OCI-LY3 (cell line): ENCODE measurements at regions not wholly inside any gene's neighbourhood (a gene's known extent, or its start where the extent isn't known, plus 50 kb on each side); places are given as distances from the start of the nearest gene placed in this dataset.

Source experiments
- CTCF ChIP-seq: fragments of 200-600, 300-600 bp; sonication (generic); IDR thresholded peaks from 2 replicates; pipeline ENCODE4 v1.5.1; 2014; ENCODE audit warnings: antibody characterized with exemption, low read length, low read depth
- EZH2phosphoT487 ChIP-seq: fragments of 200-600 bp; shearing (Covaris generic); IDR thresholded peaks from 2 replicates; pipeline ENCODE4 v1.6.1; 2018; ENCODE audit warnings: antibody characterized with exemption, mixed run types, low read depth

- TF ChIP-seq EZH2phosphoT487 (no peak), CTCF (no peak)
Observed at GRCh38 chr18:55786651-55787272, 198.8 kb upstream of the TCF4 start.
